ENCODE measurements at regions not wholly inside any gene's neighbourhood (a gene's known extent, or its start where the extent isn't known, plus 50 kb on each side); places are given as distances from the start of the nearest gene placed in this dataset.

DNA sequence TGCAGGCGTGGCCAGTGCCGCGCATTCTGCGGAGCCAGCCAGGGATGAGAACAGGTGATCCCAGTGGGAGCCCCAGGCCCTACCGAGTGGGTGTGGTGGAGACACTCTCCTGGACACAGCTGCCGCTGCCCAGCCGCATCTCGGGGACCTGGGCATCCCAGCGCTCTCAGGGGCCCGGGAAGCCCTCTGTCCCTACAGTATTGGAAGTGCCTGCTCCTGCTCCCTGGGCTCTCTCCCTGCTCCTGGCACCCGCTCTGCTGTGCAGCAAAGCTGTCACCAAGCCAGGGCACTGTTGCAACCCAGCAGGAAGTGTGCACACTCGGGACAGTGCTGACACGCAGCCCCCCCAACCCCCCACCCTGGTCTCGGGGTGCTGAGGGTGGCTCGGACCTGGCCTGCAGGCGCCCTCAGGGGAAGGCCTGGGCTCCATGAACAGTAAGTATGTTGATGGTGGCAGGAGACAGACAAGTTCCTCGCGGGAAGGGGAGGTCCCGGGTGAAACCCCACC lies 1177.4 kb upstream of the GBE1 start:
- DNase-seq = no peak

DNA sequence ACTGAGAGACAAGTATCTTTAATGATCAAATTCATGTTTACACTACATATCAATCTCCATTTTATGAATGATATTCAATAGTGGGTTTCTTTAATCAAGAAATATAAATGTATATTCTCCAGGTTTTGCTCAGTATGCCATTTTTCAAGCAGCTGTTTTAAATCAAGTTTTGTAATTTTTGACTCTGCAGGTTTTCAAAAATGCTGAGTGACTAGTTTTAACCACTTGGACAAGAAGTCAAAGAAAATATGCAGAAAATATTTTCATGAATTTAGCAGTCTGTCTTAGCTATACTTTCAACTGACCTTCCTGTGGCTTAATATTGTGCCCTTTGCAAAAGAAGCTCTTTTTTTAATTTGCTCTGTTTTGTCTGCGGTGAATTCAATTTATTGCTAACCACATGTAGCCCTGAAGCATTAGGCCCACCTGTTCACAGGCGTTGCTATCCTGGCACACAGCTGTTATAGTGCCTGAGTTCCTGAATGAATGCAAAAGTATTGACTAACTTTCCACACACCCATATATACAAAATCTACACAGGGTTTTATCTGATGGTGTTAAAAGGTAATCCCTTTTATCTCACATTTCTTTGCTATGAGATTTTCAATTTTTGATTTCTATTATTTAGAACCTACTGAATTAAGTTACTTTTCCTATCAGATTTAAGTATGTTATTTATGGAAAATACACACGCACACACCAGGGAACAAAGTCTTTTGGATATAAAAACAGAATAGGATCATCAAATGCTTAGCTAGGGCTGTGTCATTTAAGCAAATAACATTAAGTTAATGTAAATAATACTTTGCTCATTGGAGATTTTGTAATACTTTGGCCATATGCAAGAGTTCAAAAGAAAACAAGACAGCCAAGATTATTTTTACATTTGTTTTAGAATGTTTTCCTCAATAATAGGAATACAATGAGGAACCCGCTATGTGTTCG lies 1166.1 kb upstream of the GBE1 start:
- DNase-seq = no peak

DNA sequence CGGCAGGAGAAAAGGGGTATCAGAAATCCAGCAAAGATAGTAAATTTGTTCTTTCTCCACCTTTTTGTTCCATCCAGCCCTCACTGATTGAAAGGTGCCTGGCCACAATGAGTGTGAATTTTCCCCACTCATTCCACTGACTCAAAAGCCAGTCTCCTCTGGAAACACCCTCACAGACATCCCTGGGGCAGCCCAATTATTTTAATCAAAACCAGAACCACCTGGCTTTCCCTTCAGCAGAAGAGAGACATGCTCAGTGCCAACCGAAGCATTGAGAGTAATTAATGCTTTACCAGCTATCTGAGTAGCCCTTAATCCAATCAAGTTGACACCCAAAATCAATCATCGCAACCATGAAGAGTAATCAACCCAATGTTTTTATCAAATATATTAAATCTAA lies 1129.6 kb upstream of the GBE1 start:
- no peak for DNase-seq

DNA sequence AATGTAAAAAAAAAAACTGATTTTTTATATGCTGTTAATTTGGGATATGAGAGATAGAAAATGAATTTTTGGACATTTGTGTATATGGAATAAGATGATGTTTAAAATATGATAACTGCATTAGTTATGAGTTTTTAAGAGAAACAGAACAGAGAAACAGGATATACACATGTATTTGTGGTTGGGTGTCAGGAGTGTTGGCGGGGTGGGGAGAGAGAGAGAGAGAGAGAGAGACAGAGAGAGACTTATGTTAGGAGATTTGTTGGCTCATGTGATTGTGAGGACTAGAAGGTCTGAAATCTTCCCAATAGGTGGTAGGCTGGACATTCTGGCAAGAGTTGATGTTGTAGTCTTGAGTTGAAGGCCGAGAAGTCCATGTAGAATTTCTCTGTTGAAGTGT lies 1121.6 kb upstream of the GBE1 start:
- no peak for DNase-seq

DNA sequence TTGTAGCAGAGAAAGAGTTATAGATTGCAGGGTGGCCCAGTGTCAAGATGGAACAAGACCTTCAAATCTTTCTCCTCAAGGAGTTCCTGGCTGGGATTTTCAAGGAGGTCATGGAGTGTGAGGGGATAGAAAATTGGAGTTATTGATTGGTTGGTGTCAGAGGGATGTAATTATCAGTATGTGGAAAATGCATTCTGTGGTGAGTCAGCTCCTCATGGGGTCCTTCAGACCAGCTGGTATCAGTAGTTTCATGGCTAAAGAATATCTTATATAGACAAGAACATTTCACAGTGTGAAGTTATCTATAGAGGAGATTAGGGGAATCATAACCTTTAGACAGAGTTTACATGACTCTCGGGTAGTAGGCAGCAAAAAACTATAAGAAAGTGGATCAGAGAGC lies 1114.0 kb upstream of the GBE1 start:
- DNase-seq = no peak

DNA sequence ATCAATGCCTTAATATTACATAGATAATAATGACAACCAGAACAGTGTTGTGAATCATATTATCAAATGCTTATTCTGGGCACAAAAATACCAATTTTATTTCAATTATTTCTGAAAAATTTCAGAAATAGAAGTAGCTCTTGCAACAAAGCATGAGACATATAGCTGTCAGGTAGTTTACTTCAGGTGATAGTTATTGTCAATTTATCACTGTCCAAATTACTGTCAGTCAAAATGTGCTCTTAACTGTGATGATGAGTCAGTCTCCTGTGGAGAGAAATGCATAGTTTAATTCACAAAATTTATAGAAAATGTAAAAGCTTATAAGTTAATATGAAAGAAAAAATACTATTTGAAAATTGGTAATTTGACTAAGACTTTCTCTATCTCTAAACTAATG lies 1078.4 kb upstream of the GBE1 start:
- no peak for DNase-seq

DNA sequence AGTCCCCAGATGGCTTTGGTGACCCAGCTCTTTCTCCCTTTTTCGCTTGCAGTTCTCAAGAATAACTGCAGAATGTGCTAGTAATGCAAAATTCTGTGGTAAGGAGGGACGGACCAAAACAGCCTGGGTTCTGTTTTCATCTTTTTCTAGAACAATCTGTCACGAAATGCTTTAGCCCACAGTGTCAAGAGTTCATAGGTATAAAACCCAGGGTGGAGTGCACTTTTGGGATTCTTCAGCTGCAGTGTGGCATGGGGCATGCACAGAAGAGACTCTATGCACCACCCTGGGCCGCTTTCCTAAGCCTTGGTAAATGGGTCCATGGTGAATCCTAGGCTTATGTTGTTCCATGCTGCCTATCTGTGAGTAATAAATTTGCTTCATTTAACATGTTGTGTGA lies 1072.7 kb upstream of the GBE1 start:
- no peak for DNase-seq

DNA sequence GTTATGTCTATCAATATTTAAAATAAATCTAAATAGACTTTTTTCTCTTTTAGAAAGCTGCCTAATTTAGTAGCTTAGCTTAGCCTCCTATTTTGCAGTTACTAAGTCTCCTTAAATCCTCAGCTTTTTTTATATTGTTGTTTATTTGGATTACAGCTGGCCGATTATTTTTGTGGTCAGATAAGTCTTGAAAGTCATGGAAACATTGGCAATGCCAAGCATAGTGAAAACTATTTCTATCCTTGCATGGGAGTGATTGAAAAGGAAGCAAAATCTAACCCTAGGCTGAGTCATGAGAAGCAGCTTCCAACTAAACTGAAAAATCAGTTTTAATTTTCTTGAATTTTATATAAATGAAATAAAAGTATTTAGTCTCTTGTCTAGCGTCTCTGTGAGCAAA lies 1063.0 kb upstream of the GBE1 start:
- DNase-seq = no peak

DNA sequence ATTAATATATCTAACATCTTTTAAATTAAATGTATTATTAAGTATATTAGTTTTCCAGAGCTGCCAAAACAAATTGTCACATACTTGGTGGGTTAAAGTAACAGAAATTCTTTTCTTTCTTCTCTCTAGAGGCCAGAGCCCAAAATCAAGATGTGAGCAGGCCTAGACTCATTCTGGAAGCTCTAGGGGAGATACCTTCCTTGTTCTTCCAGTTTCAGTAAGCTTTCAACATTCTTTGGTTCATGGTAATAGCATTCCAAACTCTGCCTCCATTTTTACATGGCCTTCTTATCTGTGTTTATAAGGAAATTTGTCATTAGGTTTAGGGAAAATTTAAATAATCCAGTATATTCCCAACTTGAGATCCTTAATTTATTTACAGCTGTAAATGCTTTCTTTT lies 1054.6 kb upstream of the GBE1 start:
- no peak for DNase-seq

DNA sequence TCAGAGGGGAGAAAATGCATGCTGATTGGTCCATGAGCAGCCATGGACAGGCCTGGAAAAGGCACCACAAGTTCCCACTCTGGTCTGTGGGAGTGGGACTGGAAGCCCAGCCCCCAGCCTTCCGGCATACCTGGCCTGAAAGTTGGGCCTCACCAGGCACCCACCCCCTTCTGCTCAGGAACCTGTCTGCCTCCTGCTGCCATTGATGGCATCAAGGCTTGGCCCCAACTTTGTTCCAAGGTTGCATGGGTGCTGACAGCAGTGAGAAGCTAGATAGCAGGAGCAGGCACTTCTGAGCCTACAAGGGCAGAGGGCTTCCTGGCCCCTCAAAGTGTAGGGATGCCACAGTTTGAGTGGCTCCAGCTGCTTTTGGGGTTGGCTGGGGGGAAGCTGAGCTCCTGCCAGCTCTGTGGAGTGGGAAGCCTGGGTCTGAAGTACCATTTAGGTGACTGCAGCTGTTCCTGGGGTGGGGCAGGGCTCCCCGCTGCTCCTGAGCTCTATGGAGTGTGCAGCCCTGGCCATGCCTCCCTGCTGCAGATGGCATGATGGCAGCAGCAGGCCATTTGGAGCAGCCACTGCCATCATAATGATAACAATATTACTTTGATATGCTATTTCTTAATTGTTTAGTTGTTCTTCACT lies 1054.1 kb upstream of the GBE1 start:
- DNase-seq = no peak

DNA sequence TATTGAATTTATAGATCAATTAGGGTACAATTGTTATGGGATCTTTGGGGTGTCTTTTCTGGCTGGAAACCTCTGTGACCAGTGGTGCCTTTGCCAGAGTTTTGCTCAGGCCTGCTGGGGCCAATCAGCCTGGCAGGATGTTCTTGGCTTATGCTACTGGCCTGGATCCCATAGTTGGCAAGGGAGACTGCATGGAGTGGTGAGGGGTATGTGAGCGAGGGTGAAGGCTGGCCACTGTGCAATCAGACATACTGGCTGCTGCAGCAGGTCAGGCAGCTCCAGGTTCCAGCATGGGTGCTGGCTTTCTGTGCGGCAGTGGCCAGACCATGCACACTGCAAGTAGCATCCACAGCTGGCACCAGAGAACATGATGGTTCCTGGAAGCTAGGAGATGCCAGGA lies 1053.2 kb upstream of the GBE1 start:
- no peak for DNase-seq

DNA sequence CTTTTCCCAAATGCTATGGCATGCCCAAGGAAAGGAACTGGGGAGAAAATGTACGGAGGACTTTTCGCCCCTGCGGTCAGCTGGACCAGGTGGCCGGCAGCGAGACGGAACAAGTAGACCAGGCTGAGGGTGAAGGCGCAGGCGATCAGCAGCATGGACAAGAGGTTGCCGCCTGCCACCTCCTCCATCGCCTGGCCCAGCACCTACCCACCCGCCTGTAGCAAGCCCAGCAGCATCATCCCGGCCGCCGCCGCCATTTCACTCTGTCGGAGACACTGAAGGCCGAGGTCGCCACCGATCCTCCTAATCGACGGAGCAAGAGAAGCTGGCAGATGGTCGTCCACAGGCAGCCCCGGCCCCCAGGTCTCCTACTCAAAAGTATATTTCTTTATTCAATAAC lies 1046.3 kb upstream of the GBE1 start:
- no peak for DNase-seq

DNA sequence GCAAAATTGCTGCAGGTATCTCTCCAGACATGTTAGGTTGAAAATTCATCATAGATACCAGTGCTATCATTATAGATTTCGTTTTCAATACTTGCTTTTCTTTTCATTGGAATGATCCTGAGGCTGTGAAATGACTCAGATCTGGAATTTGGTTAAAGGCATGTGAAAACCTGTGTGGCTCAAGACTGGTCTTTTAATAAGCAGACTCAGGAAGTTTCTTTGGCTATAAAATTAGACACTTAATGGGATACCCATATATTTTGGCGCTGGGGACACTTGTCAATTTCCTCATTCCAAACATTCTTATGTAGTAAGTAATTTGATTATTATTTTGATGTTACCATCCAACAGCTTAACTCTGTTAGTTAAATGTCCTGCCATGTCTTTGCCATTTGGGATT lies 1041.1 kb upstream of the GBE1 start:
- DNase-seq = no peak

DNA sequence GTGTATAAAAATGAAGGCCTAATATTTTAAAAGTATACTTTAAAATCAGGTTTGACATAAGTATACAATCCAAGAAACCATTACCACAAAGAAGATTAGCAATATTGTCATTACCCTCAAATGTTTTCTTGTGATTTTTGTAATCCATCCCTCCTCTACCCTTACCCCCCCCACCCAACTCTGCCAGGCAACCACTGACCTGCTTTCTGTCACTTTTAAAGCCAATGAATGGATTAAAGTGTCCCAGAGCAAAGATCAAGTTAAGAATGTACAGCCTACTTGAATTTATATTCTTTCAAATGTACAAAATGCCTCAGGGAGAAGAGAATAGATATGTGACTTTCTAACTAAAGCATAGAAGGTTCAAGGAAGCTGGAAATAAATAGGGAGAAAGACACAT lies 1038.8 kb upstream of the GBE1 start:
- DNase-seq = no peak

DNA sequence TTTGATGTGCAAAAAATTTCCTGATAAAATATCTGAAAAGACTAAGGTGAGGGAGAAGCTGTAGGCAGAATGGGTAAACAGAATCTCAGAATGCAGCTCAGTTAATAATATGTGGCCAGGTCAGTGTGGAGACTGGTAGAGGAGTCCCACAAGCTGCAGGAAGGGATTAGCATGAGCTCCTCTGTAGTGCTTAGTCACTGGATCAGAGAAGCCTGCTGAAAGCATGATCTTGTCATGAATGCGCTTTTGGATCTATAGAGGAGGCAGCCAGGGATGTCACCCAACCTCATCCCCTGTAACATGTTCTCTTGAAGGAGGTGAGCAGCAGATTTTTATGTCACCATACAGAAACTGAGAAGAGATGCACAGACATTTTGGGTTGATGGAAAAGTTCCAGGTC lies 1035.3 kb upstream of the GBE1 start:
- DNase-seq = no peak

DNA sequence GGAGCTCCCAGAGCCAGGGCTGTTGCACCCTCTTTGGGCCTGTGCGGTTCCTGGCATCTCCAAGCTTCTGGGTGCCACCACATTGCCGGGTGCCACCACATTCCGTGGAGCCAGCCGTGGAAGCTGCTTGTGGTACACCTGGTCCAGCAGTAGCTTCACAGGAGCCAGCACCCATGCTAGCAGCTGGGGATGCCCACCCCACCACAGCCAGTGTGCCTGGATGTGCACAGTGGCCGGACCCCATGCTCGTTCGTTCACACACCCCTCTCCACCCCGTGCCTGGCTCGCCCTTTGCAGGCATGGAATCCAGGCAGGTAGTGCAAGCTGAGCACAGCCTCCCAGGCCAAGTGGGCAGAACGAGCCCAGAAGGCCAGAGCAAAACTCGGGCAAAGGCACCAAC lies 1029.8 kb upstream of the GBE1 start:
- DNase-seq = no peak

DNA sequence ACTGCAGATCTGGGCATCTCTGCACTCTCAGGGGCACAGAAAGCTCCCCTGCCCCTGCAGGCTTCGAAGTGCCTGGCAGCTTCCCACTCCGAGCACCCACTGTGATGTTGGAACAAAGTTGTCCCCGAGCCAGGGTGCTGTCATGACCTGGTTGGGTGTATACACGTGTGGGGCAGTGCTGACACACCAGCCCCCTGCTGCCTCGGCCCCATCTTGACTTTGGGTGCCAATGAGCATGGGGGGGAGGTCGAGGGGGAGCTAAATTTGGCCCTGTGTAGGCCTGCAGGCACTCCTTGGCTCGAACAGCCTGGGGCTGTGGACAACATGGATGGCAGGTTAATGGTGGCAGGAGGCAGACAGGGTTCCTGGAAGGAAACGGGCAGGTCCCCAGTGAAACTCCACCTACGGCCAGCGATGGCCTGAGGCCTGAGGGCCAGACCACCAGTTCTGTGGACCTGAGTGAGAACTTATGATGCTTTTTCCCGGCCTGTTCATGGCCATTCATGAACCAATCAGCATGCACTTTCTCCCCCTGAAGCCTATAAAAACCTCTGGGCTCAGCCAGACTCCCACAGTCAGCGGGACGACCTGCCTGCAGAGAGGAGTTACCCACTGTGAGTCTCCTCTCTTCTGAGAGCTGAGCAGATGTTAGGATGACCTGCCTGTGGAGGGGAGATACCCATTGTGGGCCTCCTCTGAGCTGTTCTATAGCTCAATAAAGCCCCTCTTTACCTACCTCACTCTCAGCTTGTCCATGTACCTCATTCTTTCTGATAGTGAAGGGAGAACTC lies 1029.1 kb upstream of the GBE1 start:
- DNase-seq = no peak

DNA sequence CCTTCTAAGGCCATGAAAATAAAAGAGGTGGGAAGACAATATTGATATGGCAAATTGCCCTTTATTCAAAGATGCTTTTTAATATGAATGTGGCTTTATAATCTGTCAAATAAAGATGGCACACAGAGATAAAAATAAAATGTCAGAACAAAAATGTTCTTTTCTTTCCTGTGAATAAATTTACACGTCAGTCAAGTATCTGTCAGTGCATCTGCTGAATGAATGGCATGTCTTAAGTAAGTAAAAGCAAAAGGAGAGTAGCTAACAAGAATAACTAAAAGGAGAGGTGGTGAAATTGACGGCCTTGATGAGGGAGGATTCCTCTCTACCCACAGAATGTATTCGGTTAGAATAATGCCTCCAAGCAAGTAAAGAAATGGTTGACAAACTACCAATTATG lies 1021.7 kb upstream of the GBE1 start:
- no peak for DNase-seq

DNA sequence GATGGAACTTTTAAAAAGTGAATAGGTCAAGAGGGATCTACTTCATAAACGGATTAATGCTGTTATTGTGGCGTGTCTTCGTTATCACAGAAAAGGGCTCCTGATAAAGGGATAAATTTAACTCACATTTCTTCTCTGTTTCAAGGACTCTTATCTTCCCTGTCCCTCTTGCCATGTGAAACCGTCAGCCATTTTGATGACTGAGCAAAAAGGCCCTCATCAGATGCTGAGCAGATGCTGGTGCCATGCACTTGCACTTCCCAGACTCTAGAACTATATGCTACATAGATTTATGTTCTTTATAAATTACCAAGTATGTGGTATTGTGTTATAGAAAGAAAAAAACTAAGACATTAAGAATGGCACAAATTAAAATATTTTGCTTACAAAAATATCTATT lies 1011.8 kb upstream of the GBE1 start:
- no peak for DNase-seq

DNA sequence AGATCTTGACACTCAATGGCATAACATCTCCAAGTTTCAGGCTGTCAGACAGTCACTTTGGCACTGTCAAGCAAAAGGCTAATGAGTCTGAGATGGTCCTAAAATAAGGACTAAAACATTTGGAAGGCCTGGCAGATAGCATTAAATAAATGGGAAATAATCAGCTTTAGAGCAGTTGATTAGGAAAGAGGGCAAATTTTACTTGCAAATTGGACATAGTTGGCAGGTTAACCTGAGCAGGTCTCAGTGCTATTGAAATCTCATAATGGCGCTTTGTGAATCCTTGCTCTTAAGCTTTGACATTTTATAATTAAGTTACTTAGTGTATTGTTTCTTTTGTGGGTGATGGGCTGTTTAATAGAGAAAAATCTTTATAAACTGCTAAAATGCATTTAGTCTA lies 1003.1 kb upstream of the GBE1 start:
- no peak for DNase-seq

DNA sequence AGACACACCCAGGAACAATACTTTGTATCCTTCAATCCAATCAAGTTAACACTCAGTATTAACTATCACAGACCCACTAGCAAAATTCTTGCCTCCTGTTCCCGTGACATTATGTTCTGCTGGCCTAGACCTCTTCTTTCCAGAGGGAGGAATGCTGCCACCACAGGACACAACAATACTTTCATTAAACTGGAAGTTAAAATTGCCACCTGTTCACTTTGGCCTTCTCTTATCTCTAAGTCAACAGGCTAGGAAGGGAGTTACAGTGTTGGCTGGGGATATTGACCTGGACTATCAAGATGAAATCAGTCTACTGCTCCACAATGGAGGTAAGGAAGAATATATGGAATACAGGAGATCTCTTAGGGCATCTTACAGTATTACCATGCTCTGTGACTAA lies 1000.4 kb upstream of the GBE1 start:
- no peak for DNase-seq

DNA sequence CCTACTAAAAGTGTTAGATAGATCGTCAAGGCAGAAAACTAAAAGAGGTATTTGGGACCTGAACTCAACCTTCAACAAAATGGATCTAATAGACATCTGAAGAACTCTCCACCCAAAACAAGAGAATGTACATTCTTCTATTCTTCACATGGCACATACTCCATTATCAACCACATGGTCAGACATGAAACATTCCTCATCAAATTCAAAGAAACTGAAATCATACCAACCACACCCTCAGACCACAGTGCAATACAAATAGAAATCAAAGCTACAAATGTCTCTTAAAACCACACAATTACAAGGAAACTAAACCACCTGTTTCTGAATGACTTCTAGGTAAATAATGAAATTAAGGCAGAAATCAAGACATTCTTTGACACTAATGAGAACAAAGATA lies 984.1 kb upstream of the GBE1 start:
- no peak for DNase-seq

DNA sequence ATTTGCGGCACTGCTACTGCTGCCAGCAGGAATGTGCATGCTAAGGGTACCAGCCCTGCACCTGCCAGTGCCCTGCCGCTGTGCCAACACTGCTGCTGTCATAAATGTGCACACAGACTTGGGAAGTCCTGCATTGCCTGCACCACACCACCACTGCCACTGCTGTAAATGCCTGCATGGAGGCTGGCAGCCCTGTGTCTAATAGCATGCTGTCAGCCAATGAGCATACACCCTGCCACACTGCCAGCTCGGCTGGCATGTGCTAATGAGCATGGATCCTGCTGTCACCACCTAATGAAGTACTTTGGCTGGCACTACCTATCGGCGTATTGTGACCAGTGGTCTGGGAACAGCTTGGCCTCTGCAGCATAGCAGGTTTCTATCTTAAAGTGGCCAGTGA lies 981.8 kb upstream of the GBE1 start:
- DNase-seq = no peak

DNA sequence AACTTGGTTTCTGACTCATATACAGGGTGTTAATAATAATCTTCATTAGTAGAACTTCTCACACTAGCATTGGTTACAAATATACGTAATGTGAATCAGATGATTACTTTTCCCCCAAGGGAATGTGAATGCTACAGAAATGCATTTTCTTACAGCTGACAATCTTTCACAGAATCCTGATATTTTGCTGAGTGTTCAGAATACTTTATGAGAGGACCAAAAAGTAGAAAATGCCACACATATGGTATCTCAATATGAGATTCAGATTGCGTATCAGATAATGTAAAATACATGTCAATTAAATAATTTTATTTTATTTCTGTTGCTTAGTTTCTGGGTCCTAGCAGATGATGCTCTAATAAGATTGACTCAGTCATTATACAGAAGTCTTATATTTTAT lies 979.9 kb upstream of the GBE1 start:
- DNase-seq = no peak

Data from NCI-H2227 treated with DMSO at 0.1 percent for 48 hours (cell line).